PC-9 (cell line): ENCODE measurements at regions not wholly inside any gene's neighbourhood (a gene's known extent, or its start where the extent isn't known, plus 50 kb on each side); places are given as distances from the start of the nearest gene placed in this dataset.

Source experiments
- BruUV-seq: library from RNA; stranded (reverse); fragments of 400-500 nt; replicated peaks from 2 replicates; lab custom pipeline; 2021; lab: Mats Ljungman, UMichigan
- CTCF ChIA-PET: fragments of 300-600 bp; sonication (Branson Sonifier 250); formaldehyde crosslinking; loops from one replicate; lab custom pipeline; 2022; ENCODE audit warnings: antibody characterized with exemption; lab: Charles Lee
- POLR2A ChIA-PET: fragments of 300-600 bp; sonication (Branson Sonifier 250); formaldehyde crosslinking; loops from one replicate; lab custom pipeline; 2022; ENCODE audit warnings: antibody characterized with exemption; ENCODE audit not compliant: unreplicated experiment; lab: Charles Lee
- DNase-seq, 2 experiments: peaks; one replicate each; pipeline versions ENCODE4 v3.0.0 to v3.0.0-alpha.2; 2015 to 2022; ENCODE audit warnings: mixed read lengths in 1 of 2
- H2AFZ ChIP-seq: fragments of 200-600 bp; sonication (generic); 2 replicates; pipeline ENCODE4 v1.8.1; 2017; ENCODE audit warnings: antibody characterized with exemption
- H3F3A ChIP-seq: fragments of 200-600 bp; sonication (generic); 2 replicates; pipeline ENCODE4 v1.8.1; 2017; ENCODE audit warnings: antibody characterized with exemption, mild to moderate bottlenecking, low read depth; ENCODE audit not compliant: insufficient read depth
- H3K27ac ChIP-seq: fragments of 200-600 bp; sonication (generic); 2 replicates; pipeline ENCODE4 v1.6.1; 2016; ENCODE audit warnings: mixed run types
- H3K27me3 ChIP-seq: fragments of 200-600 bp; sonication (generic); 2 replicates; pipeline ENCODE4 v1.6.1; 2016; ENCODE audit warnings: low read depth, mixed run types; ENCODE audit not compliant: insufficient read depth
- H3K36me3 ChIP-seq: fragments of 200-600 bp; sonication (generic); 2 replicates; pipeline ENCODE4 v1.6.1; 2016; ENCODE audit warnings: low read depth, mixed run types
- H3K4me1 ChIP-seq: fragments of 200-600 bp; sonication (generic); replicated peaks from 2 replicates; pipeline ENCODE4 v1.6.1; 2016; ENCODE audit warnings: mixed run types; ENCODE audit not compliant: insufficient read depth
- H3K4me2 ChIP-seq: fragments of 200-600 bp; sonication (generic); 2 replicates; pipeline ENCODE4 v1.6.1; 2017; ENCODE audit warnings: mixed run types
- H3K4me3 ChIP-seq: fragments of 200-600 bp; sonication (generic); 2 replicates; pipeline ENCODE4 v1.6.1; 2016; ENCODE audit warnings: mixed run types
- H3K79me2 ChIP-seq: fragments of 200-600 bp; sonication (generic); 2 replicates; pipeline ENCODE4 v1.6.1; 2017; ENCODE audit warnings: low read depth, mixed run types
- H3K9me2 ChIP-seq: fragments of 200-600 bp; sonication (generic); 2 replicates; pipeline ENCODE4 v1.8.1; 2017; ENCODE audit warnings: mild to moderate bottlenecking; ENCODE audit not compliant: insufficient read depth
- H3K9me3 ChIP-seq: fragments of 200-600 bp; sonication (generic); 2 replicates; pipeline ENCODE4 v1.8.1; 2016; ENCODE audit warnings: low read depth; ENCODE audit not compliant: insufficient read depth
- H4K20me1 ChIP-seq: fragments of 200-600 bp; sonication (generic); 2 replicates; pipeline ENCODE4 v1.8.1; 2017; ENCODE audit not compliant: insufficient read depth
- EZH2 ChIP-seq: fragments of 200-600 bp; sonication (generic); IDR thresholded peaks from 2 replicates; pipeline ENCODE4 v1.8.0; 2017; ENCODE audit warnings: antibody characterized with exemption, low read depth
- intact Hi-C: fragments of 100-400 bp; cut with micrococcal nuclease; formaldehyde crosslinking; loops from one replicate; pipeline ENCODE4 v1.10.0; 2022; ENCODE audit not compliant: unreplicated experiment
- TF ChIP-seq, protein P1 (sequence below): fragments of 200-600 bp; sonication (generic); conservative IDR thresholded peaks from 2 replicates; pipeline ENCODE4 v1.6.1; 2017; ENCODE audit warnings: mixed run types, antibody characterized with exemption, mild to moderate bottlenecking, moderate library complexity

DNA sequence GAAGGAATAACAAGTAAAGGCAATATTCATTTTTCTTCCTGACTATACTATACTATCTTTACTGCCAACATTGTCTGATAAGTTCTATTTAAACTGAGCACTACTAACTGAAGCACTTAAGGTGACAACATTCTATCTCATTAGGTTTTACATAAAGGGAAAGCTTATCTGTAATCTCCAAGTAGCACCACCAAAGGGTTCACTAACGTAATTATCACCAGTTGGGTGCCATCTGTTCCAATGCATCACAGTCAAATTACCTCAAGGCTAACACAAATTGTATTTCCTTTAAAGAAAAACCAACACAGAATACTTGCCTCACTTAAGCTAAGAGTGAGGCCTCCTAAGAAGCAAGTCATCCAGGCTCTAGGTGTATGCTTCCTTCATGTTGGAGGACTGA lies 453.8 kb downstream of the RAP2B start:
- H3K9me2 ChIP-seq: no peaks in the 10 kb centered on the region
- H3F3A ChIP-seq: no peaks in the 10 kb centered on the region
- no peak overlapping the region for H3K4me3 ChIP-seq
- no peak overlapping the region for H3K4me2 ChIP-seq
- no peak overlapping the region for H3K27ac ChIP-seq
- no TSS peak for BruUV-seq
- no peaks in the 10 kb centered on the region for H3K79me2 ChIP-seq
- intact Hi-C loops: no loop called here
- no peaks in the 10 kb centered on the region; the same call in 1 of the 2 replicates for H3K9me3 ChIP-seq
- TF ChIP-seq, protein P1, sequence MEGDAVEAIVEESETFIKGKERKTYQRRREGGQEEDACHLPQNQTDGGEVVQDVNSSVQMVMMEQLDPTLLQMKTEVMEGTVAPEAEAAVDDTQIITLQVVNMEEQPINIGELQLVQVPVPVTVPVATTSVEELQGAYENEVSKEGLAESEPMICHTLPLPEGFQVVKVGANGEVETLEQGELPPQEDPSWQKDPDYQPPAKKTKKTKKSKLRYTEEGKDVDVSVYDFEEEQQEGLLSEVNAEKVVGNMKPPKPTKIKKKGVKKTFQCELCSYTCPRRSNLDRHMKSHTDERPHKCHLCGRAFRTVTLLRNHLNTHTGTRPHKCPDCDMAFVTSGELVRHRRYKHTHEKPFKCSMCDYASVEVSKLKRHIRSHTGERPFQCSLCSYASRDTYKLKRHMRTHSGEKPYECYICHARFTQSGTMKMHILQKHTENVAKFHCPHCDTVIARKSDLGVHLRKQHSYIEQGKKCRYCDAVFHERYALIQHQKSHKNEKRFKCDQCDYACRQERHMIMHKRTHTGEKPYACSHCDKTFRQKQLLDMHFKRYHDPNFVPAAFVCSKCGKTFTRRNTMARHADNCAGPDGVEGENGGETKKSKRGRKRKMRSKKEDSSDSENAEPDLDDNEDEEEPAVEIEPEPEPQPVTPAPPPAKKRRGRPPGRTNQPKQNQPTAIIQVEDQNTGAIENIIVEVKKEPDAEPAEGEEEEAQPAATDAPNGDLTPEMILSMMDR: no peak
- TF ChIP-seq EZH2: no peak
- no peak for DNase-seq
- H2AFZ ChIP-seq: no peak overlapping the region
- no peaks in the 10 kb centered on the region for H3K36me3 ChIP-seq
- ChIA-PET CTCF (no interaction called here), POLR2A (no interaction called here)
- no peaks in the 10 kb centered on the region for H3K4me1 ChIP-seq
- H3K27me3 ChIP-seq: no peaks in the 10 kb centered on the region
- H4K20me1 ChIP-seq: no peaks in the 10 kb centered on the region

DNA sequence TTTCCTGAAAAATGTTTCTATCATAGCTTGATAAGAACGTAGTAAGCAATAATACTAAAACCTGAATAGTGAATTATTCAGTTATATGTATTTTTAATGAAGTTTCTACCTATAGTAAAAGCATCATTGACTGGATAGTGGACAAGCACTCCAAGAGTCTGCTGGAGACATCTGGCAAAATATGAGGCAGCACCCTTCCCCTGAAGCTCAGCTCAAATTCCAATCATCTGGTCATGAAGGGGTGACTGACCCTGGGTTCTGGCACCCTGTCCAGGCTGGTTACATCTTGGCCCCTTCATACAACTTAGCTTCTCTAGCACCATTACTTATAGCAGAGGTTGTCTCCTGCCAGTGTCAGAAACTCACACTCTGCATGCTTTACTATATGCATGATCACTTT lies 455.4 kb downstream of the RAP2B start:
- no peak for DNase-seq
- intact Hi-C loops: no loop called here
- no TSS peak for BruUV-seq
- Histone ChIP-seq H3K4me2 (no peak overlapping the region), H3K9me2 (no peaks in the 10 kb centered on the region), H3K36me3 (no peaks in the 10 kb centered on the region), H3K79me2 (no peaks in the 10 kb centered on the region), H3K27me3 (no peaks in the 10 kb centered on the region), H2AFZ (no peak overlapping the region), H3K4me1 (no peaks in the 10 kb centered on the region), H3K27ac (no peak overlapping the region), H4K20me1 (no peaks in the 10 kb centered on the region), H3K4me3 (no peak overlapping the region), H3F3A (no peaks in the 10 kb centered on the region), H3K9me3 (no peaks in the 10 kb centered on the region; the same call in 1 of the 2 replicates)
- ChIA-PET CTCF (no interaction called here), POLR2A (no interaction called here)
- TF ChIP-seq, protein P1: no peak
- no peak for TF ChIP-seq EZH2

DNA sequence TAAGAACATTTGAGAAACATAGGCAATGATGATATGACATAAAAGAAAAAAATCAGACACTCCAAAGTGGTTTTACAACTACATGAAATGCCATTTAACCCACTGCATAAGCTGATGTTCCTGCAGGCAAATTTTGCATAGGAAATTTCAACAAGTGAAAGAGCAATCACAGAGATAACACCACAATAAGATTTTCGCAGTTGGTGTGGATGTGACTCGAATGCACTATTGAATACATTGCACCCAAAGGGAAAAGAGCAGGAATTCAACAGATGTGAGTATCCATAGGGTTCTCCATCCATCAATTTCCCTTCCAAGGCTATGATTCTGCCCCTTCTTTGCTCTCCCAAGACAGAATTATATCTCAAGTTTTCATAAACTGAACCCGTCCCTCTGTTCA lies 456.1 kb downstream of the RAP2B start:
- no TSS peak for BruUV-seq
- TF ChIP-seq EZH2: no peak
- TF ChIP-seq, protein P1: no peak
- no peak overlapping the region for H2AFZ ChIP-seq
- H3K27ac ChIP-seq: no peak overlapping the region
- H3K4me2 ChIP-seq: no peak overlapping the region
- POLR2A ChIA-PET: no interaction called here
- H3K9me2 ChIP-seq: no peaks in the 10 kb centered on the region
- no peaks in the 10 kb centered on the region for H3K4me1 ChIP-seq
- H4K20me1 ChIP-seq: no peaks in the 10 kb centered on the region
- no peaks in the 10 kb centered on the region for H3K36me3 ChIP-seq
- intact Hi-C loops: no loop called here
- H3K79me2 ChIP-seq: no peaks in the 10 kb centered on the region
- no peaks in the 10 kb centered on the region for H3F3A ChIP-seq
- CTCF ChIA-PET: no interaction called here
- no peak for DNase-seq
- no peaks in the 10 kb centered on the region; the same call in 1 of the 2 replicates for H3K9me3 ChIP-seq
- no peaks in the 10 kb centered on the region for H3K27me3 ChIP-seq
- no peak overlapping the region for H3K4me3 ChIP-seq
